ENCODE measurements at regions not wholly inside any gene's neighbourhood (a gene's known extent, or its start where the extent isn't known, plus 50 kb on each side); places are given as distances from the start of the nearest gene placed in this dataset.

DNA sequence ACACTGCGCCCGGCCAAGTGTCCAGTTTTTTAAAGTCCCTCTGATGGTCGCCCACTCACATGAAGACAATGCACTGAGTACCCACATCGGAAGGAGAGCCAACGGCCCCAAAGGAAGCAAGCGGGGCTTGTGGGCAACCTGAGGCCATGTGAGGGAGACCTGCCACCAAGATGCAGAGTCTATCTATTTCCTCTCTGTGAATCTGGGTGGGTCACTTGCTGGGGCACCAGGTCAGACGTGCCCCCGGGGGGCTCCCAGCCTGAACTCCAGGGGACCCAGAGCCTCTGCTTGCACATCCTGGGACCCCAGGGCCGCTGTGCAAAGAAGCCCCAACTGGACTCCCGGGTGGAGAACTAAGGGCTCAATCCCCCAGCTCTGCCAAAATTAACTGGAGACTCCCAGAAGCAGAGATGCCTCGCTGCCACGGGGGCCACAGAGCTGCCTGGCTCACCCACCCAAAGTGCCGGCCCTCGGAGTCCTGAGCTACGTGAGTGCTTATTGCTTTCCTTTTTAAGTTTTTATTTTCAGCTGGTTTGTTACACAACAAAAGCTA lies 106.4 kb downstream of the BRD1 start:
- H3K36me3 ChIP-seq = no peaks in the 10 kb centered on the region
- no peak overlapping the region for H3K27ac ChIP-seq
- 85 to 88% methylated on average over 12 to 15 of the region's 15 CpGs for WGBS, 2 donors
- H3K9me3 ChIP-seq = peaks cover 0 to 7% (median 0%) of the 10 kb centered on the region in 4 donors
- no peak for TF ChIP-seq POLR2A (IDR thresholded peaks at IDR 0.05)
- TF ChIP-seq, protein P1, sequence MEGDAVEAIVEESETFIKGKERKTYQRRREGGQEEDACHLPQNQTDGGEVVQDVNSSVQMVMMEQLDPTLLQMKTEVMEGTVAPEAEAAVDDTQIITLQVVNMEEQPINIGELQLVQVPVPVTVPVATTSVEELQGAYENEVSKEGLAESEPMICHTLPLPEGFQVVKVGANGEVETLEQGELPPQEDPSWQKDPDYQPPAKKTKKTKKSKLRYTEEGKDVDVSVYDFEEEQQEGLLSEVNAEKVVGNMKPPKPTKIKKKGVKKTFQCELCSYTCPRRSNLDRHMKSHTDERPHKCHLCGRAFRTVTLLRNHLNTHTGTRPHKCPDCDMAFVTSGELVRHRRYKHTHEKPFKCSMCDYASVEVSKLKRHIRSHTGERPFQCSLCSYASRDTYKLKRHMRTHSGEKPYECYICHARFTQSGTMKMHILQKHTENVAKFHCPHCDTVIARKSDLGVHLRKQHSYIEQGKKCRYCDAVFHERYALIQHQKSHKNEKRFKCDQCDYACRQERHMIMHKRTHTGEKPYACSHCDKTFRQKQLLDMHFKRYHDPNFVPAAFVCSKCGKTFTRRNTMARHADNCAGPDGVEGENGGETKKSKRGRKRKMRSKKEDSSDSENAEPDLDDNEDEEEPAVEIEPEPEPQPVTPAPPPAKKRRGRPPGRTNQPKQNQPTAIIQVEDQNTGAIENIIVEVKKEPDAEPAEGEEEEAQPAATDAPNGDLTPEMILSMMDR (IDR thresholded peaks at IDR 0.05) = no peak
- no peak overlapping the region for H3K4me3 ChIP-seq
- DNase-seq (ENCODE audit: low spot score in 2 of 2) = no peak
- peaks cover 0 to 26% of the 10 kb centered on the region in 2 donors for H3K27me3 ChIP-seq
- H3K4me1 ChIP-seq = peaks cover 0 to 7% (median 3%) of the 10 kb centered on the region in 4 donors

GRCh38 chr22:49720279-49720959 lies 107.3 kb downstream of the BRD1 start:
- Histone ChIP-seq H3K36me3 (no peaks in the 10 kb centered on the region), H3K27ac (no peak overlapping the region), H3K4me3 (no peak overlapping the region), H3K4me1 (peaks cover 0 to 7% (median 3%) of the 10 kb centered on the region in 4 donors), H3K9me3 (peaks cover 0 to 7% (median 0%) of the 10 kb centered on the region in 4 donors), H3K27me3 (peaks cover 0 to 17% of the 10 kb centered on the region in 2 donors)
- no peak for TF ChIP-seq EP300 (IDR thresholded peaks at IDR 0.05)
- no peak for TF ChIP-seq POLR2A (IDR thresholded peaks at IDR 0.05)
- 82 to 84% methylated on average over 18 of the region's 18 CpGs for WGBS, 2 donors
- DNase-seq (ENCODE audit: low spot score in 2 of 2) = no peak

- TF ChIP-seq EP300 (IDR thresholded peaks at IDR 0.05) (no peak), POLR2A (IDR thresholded peaks at IDR 0.05) (no peak)
- TF ChIP-seq, protein P1 (IDR thresholded peaks at IDR 0.05) = no peak
- Histone ChIP-seq H3K27ac (no peak overlapping the region), H3K4me1 (no peaks in the 10 kb centered on the region), H3K4me3 (no peak overlapping the region), H3K27me3 (peaks cover 0 to 3% of the 10 kb centered on the region in 2 donors), H3K36me3 (no peaks in the 10 kb centered on the region), H3K9me3 (peaks cover 0 to 13% (median 0%) of the 10 kb centered on the region in 4 donors)
- peak in 1 of 2 donors; percentile 9 for DNase-seq (ENCODE audit: low spot score in 2 of 2)
- WGBS, 2 donors = 80 to 82% methylated on average over 4 to 6 of the region's 10 CpGs
Observed at GRCh38 chr22:49719046-49719445, 108.6 kb downstream of the BRD1 start.

GRCh38 chr22:49718396-49718795 lies 109.3 kb downstream of the BRD1 start:
- H3K9me3 ChIP-seq = peaks cover 0 to 13% (median 0%) of the 10 kb centered on the region in 4 donors
- WGBS, 2 donors = 81 to 84% methylated on average over 7 of the region's 7 CpGs
- DNase-seq (ENCODE audit: low spot score in 2 of 2) = peak in 1 of 2 donors; percentile 2
- TF ChIP-seq, protein P1 (IDR thresholded peaks at IDR 0.05) = no peak
- TF ChIP-seq POLR2A (IDR thresholded peaks at IDR 0.05) (no peak), EP300 (IDR thresholded peaks at IDR 0.05) (no peak)
- no peaks in the 10 kb centered on the region for H3K27me3 ChIP-seq
- no peak overlapping the region for H3K27ac ChIP-seq
- H3K4me1 ChIP-seq = no peaks in the 10 kb centered on the region
- H3K4me3 ChIP-seq = no peak overlapping the region
- no peaks in the 10 kb centered on the region for H3K36me3 ChIP-seq

GRCh38 chr22:49717322-49717919 lies 110.3 kb downstream of the BRD1 start:
- Histone ChIP-seq H3K9me3 (peaks cover 0 to 14% (median 0%) of the 10 kb centered on the region in 4 donors), H3K27ac (no peak overlapping the region), H3K4me3 (no peak overlapping the region), H3K27me3 (no peaks in the 10 kb centered on the region), H3K36me3 (no peaks in the 10 kb centered on the region), H3K4me1 (no peaks in the 10 kb centered on the region)
- 64 to 71% methylated on average over 24 of the region's 24 CpGs for WGBS, 2 donors
- DNase-seq (ENCODE audit: low spot score in 2 of 2) = peak in 1 of 2 donors; percentile 3
- TF ChIP-seq, protein P1 (IDR thresholded peaks at IDR 0.05) = no peak
- no peak for TF ChIP-seq EP300 (IDR thresholded peaks at IDR 0.05)

Measured in tibial nerve (tissue), 4 donors.